ENCODE measurements at regions not wholly inside any gene's neighbourhood (a gene's known extent, or its start where the extent isn't known, plus 50 kb on each side); places are given as distances from the start of the nearest gene placed in this dataset.

- no peak for DNase-seq
Observed at GRCh38 chr10:5305374-5305773, 59.4 kb upstream of the UCN3 start.

GRCh38 chr10:5310914-5311313 lies 53.9 kb upstream of the UCN3 start:
- no peak for DNase-seq

DNA sequence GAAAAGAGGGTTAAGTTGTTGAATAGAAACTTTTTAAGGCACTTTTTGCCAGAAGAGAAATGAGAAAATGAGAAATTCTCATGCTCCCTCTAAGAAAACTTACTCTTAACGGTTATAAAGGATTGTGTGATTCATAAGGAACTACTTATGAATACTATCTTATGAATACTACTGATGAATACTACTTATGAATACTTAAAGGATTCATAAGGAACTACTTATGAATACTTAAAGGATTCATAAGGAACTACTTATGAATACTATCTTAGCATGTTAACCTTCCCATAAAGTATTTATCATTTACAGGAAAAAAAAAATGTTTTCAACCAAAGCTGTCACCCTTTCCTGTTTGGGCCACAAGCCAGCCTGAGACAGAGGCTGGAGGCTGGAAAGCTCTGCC lies 53.1 kb upstream of the UCN3 start:
- no peak for DNase-seq

DNA sequence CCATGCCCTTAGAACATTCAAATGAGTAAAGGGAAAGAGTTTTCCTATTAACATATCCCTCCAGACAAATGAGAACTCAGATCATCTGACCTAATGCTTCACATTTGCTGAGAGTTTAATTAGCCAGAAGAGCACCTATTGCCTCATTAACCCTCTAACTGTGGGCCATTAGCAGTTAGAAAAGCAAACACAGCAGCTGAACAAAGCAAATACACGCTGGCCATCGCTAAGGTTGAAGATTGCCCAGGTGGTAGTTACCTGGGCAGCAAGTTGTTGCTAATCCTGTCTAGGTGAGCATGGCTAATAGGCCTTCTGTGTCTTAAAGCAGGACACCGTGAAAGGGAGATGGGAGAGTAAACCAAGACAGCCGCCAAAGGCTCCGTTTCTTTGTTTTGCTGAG lies 49.9 kb upstream of the UCN3 start:
- DNase-seq, result no peak

All from amygdala (tissue), 56 donors.